Left colon (tissue), 2 donors: ENCODE measurements at regions not wholly inside any gene's neighbourhood (a gene's known extent, or its start where the extent isn't known, plus 50 kb on each side); places are given as distances from the start of the nearest gene placed in this dataset.

Experiments
- ATAC-seq: fragments of 200-7000 bp; cut with Tn5 transposase; one replicate; pipeline ENCODE4 v1.9.1; 2020; ENCODE audit warnings: mild to moderate bottlenecking, moderate library complexity
- DNase-seq, 2 donors: peaks; one replicate each; pipeline ENCODE4 v3.0.0-alpha.2; 2020
- intact Hi-C, 2 donors: fragments of 100-400 bp; cut with DNase I in 1 of 2; cut with micrococcal nuclease in 1 of 2; formaldehyde crosslinking; loops; one replicate each; pipeline versions ENCODE4 v1.11.2 to v1.14.0; 2022; cut with DNase I, micrococcal nuclease
- donor health status: DM: no; HTN: no; CAD: no.
- donor health status: DM: yes; HTN: yes; CAD: no.

DNA sequence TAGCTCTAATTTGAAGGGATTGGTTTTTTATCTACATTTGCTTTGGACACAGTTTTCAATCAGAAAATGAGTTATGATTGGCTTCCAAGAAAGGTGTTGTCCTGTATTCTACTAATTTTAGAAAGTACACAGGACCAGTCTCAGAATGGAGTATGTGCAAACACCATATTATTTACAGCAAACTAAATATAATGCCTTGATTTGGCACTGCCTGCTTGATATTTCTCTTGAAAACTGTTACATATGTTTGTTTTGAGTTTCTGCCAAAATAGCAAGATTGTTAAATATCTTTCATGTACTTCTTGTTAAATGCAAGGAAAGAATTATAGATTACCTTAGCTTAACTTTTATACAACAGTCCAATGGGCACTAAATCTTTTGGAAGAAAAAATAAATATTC is 694.9 kb downstream of the KCNJ3 start:
- intact Hi-C loops, result no loop called here
- no peak for DNase-seq
- no peak for ATAC-seq

DNA sequence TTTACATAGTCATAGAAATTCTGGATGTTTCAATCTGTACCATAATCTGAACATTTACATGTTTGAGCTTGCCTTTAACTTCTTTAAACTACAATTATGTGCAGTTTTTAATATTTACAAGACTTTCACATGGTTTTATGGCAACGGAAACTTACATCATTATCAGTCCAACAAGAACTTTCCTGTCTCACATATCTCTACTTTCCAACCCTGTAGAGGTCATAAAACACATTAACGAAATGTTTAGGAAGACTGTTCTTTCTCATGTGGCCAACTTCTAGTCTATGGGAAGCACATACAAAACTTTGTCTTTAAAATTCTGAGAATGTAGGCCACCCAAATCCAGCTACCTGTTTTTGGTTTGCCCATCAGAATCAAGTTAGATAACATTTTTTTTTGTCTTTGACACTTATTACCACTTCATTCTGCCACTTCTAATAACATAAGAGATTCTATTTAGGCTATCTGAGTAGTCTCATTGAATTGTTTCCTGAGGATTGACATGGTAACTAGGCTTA is 693.2 kb downstream of the KCNJ3 start:
- DNase-seq, result no peak
- intact Hi-C loops, result no loop called here
- no peak for ATAC-seq

DNA sequence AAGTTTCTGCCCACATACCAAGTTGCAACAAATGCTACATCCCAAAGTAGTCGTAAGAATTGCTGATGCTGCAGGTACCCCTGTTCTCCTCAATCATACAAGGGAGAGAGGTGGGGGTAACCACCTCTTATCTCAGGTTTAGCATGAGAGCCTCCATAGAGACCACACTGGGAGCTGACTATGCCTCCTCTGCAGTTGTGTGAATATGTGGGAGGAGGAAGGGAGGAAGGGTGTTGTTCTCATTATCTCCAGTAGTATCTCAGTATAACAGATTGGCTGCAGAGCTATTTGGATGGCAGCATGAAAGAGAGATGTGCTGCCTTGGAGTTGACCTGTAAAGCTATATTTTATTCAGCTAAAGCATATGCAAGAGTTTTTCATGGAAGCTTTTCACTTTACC is 690.7 kb downstream of the KCNJ3 start:
- no peak for ATAC-seq
- intact Hi-C loops, result no loop called here
- DNase-seq, result no peak

DNA sequence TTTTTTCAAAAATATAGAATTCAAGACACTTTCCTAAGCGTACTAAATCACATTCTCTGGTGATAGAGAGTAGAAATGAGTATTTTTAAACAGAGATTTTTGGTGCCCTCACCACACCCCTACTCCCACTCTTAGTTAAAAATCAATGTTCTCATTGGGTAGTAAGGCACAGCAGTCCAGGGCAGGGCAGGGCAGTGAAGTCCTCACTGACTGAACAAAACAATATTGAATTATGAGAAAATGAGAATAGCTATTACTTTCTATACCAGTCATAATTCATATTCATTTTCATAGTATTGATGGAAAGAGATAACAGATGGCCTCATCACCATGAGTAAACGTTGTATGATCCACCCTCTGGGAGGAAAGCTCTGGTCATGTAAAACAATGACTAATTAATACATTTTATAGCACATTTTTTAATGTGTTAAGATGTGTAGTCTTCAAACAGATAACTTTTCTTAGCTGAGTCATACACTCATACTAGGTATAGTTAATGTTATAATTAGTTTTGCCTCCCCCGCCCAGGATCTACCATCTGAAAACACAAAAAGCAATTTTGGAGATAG is 686.1 kb downstream of the KCNJ3 start:
- intact Hi-C loops, result no loop called here
- DNase-seq (no peak), ATAC-seq (no peak)

DNA sequence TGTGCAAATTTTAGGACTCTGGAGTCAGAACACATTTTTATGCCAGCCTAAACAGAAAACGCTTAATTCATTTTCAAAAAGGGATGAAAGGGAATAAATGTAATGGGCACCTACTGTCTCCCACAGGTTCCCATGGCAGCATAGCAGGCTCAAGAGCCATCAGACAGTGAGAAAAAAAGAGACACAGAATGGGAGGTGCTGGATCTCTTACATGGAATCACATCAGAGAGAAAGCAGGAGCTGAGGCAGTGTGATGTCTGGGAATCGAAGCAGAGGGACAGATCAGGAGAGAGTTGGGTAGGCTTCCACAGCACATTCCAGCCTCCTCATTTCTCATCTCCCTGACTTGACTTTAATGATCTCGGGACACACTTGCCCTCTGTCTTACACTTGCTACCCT is 684.3 kb downstream of the KCNJ3 start:
- ATAC-seq, result no peak
- intact Hi-C loops, result no loop called here
- no peak for DNase-seq

DNA sequence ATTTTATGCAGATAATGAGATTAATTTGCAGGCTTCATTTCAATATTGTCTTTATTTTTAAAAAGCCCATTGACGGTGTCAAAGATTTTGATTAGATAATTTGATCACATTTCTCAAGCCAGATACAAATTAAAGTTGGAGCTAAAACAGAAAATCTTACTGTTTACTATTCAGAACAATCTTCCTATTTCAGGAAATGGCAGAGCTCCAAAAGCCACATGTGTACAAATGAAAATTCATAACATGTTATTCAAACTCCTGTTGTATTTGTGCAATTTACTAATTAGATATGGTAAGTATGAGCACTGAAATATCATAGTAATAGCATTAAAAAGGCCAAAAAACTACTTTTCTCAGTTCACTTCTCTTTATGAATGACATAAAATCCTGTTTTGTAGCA is 682.9 kb downstream of the KCNJ3 start:
- DNase-seq (no peak), ATAC-seq (no peak)
- intact Hi-C loops, result no loop called here

DNA sequence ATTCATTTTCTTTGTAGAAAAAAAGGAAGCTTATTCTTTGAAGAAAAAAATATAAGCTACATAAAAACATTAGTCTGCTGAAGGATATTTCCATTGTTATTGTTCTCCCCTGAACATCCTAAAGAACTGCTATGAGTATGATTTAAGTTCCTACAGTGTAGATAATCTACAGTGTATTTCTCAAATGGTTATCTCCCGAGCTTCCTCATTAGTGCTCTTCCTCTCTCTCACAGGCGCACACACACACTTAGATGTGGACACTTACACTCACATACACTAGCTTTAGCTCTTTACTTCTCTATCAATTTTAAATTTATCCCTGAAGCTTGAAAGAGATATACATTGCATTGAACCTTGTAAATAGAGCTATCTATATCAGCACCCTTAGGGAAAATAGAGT is 681.0 kb downstream of the KCNJ3 start:
- no peak for ATAC-seq
- intact Hi-C loops, result loop anchor here in 1 of 2 donors (10.0 kb wide), 1 partner anchor 1815 kb away; no protein-coding TSS in a partner anchor
- no peak for DNase-seq

DNA sequence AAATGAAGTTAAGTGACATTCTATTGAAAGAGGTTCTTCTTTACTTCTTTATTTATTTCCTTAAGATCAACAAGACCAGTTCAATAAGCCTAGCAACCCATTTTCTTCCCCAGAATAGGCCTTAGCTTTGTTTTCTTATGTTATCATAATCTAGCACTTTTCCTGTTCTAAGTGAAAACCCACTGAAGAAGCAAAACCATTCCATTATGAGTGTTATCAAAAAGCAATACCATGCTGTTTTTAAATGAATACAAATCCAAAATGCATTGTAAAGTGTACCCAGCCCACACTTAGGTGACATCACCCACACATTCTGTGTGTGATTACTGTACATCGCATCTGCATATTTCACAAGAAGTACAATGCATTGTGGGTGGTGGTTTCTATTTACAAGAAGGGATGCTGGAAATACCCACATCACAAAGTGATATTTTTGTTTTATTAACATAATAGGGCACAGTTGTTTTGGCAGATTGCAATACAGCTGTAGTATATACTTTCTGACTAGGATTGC is 679.5 kb downstream of the KCNJ3 start:
- no peak for DNase-seq
- no peak for ATAC-seq
- intact Hi-C loops, result loop anchor here in 1 of 2 donors (10.0 kb wide), 1 partner anchor 1817 kb away; no protein-coding TSS in a partner anchor

DNA sequence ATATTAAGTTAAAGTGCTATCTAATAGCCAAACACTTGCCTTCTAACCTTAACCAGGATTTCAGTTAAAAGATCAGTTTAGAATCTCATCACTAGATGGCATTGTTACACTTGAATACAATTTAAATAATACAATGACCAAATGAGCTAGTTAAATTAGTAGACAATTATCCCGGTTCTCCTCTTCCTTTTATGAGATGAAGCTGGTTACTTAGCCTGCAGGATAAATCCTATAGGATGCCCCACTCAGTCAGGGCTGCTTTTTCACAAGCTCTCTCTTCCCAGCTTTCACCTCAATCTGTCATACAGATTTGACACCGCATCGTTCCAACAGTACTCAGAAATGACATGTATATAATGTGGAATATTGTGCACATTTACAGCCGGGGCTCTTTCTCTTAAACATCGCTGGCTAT is 678.8 kb downstream of the KCNJ3 start:
- intact Hi-C loops, result loop anchor here in 1 of 2 donors (10.0 kb wide), 1 partner anchor 1818 kb away; no protein-coding TSS in a partner anchor
- no peak for DNase-seq
- ATAC-seq, result no peak

DNA sequence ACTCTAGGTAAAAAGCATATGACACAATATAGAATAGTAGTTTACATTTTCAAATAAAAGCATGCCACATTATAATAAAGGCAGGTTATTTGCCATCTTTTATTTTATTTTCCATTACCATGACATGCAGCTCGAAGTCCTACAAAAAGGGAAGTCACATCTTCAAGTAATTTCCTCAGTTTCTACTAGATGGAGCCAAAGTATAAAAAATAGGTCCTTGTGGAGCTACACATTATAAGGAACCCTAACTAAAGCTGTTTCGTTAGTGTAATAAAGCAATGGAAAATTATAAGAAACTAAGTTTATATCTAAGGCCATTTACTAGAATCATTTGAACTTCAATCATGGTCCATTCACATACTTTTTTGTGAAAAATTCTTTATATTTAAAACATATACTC is 674.5 kb downstream of the KCNJ3 start:
- ATAC-seq (no peak), DNase-seq (no peak)
- intact Hi-C loops, result loop anchor here in 1 of 2 donors (10.0 kb wide), 1 partner anchor 1822 kb away; no protein-coding TSS in a partner anchor

DNA sequence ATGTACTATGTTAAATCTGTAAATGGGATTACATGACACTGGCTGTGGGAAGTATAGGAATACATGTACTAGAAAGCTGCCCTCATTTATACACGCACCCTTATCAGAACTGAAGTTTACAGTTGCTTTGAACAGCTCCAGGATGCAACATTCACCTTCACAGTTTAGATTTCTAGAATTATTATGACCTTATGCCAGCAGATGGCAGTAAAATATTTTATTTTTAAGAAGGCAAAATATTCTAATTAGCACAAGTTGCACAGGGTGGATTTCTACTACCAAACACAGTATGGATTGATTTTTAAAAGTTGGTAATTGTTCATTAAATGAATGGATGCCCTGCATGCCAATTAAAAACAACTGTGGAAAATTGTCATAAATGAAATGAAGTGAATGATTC is 670.4 kb downstream of the KCNJ3 start:
- DNase-seq, result no peak
- intact Hi-C loops, result no loop called here
- no peak for ATAC-seq

DNA sequence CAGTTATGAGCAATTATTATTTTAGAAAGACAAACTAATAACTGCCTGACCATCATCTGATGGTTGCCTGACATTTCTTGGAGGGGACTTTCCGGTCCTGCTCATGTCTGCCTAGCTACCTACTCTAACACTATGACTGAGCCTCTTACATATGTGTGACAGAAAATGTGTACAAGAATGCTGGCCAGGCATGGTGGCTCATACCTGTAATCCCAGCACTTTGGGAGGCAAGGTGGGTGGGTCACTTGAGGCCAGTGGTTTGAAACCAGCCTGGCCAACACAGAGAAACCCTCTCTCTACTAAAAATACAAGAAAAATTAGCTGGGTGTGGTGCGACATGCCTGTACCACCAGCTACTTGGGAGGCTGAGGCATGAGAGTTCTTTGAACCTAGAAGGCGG is 666.3 kb downstream of the KCNJ3 start:
- DNase-seq, result no peak
- no peak for ATAC-seq
- intact Hi-C loops, result no loop called here

DNA sequence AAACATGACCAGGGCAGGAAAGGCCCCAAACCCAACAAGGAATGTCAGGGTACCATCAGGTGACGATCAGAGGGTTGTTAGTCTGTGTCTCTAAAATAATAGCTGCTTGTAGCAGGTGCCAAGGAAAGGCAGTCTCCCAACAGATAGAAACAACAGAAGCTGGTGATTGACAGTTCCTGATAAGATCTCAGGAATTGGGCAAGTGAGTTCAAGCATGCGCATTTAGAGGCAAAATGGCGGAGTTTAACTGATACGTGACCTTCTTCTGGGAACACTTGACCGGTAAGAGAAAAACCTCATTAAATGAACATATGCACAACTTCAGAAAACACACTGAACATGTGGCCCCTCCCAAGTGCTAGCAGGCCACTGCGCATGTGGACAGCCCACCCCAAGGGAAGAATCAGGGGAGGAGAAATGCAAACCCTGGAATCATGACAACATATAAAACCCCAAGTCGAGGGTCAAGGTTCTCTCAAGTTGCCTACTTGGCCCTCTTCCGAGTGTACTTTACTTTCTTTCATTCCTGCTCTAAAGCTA is 664.9 kb downstream of the KCNJ3 start:
- intact Hi-C loops, result no loop called here
- ATAC-seq (no peak), DNase-seq (no peak)

DNA sequence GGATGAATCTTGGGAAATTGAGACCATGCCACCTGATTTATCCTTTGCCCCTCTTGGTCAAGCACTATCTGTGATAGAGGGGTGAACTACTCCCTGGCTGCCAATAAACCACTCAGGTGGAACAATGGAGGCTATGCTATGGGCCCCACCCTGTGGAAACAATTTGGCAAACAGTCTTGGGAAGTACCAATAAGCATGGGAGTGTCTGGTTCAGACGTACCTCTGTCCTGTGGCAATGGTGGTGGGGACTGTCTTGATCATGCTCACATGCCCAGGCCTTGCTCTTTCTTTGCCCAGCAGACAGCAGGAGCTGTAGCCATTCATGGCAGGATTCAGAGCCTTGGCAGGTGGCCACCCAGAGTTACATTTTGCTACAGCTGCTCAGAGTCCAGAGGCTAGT is 658.7 kb downstream of the KCNJ3 start:
- intact Hi-C loops, result no loop called here
- ATAC-seq (no peak), DNase-seq (no peak)

DNA sequence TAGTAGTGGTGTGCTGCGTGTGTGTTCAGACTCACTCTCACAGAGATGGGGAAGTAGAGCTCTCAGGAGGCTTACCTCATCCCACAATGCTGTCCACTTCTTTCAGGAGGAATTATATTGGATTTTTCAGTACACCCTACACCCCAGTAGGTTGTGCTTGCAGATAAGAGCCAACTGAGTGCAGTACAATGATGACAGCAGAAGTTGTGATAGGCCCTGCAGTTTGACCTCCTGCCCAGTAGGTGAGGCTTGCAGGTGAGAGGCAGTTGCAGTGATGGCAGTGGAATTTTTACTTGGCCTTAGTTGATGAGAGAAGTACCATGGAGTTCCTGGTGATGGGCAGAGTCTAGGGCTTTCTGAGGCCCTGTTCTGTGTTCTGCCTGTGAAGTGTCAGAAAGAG is 657.8 kb downstream of the KCNJ3 start:
- intact Hi-C loops, result no loop called here
- DNase-seq (no peak), ATAC-seq (no peak)

DNA sequence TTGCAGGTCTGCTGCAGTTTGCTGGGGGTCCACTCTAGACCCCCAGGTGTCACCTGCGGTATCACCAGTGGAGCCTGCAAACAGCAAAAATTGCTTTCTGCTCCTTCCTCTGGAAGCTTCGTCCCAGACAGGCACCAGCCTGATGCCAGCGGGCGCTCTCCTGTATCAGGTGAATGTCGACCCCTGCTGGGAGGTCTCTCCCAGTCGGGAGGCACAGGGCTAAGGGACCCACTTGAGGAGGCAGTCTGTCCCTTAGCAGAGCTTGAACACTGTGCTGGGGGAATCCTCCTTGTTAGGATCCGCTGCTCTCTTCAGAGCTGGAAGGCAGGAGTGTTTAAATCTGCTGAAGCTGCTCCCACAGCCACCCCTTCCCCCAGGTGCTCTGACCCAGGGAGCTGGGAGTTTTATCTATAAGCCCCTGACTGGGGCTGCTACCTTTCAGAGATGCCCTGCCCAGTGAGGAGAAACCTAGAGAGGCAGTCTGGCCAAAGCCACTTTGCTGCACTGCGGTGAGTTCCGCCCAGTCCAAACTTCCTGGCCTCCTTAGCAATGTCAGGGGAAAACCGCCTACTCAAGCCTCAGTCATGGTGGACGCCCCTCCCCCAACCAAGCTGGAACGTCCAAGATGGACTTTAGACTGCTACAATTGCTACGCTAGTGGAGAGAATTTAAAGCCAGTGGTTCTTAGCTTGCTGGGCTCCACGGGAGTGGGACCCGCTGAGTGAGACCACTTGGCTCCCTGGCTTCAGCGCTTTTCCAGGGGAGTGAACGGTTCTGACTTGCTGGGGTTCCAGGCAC is 652.5 kb downstream of the KCNJ3 start:
- ATAC-seq (no peak), DNase-seq (no peak)
- intact Hi-C loops, result no loop called here

DNA sequence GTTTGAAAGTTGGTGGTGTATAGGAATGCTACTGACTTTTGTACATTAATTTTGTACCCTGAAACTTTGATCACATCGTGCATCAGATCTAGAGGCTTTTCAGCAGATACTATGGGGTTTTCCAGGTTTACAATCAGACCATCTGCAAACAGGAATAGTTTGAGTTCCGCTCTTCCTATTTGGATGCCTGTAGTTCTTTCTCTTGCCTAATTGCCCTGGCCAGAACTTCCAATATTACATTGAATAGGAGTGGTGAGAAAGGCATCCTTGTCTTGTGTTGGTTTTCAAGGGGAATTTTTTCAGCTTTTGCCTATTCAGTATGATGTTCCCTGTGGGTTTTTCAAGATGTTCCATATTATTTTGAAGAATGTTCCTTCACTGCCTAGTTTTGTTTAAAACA is 633.5 kb downstream of the KCNJ3 start:
- no peak for ATAC-seq
- DNase-seq, result no peak
- intact Hi-C loops, result no loop called here

DNA sequence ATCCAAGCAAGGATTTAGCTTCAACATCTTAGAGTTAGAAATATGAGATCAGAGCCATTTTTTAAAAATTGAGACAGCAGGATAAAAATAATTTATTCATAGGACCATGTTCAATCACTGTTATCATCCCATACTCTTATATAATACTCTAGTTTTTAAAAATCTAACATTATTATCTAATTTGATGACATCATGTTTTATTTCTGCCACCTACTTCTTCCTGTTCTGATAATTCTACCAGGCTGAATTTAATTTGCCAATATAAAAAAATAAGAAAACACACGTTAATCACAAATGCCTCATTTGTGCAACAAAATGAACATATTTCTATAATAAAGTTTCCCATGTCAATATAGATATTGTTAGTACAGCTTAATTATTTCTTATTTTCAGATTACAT is 621.7 kb downstream of the KCNJ3 start:
- ATAC-seq (no peak), DNase-seq (no peak)
- intact Hi-C loops, result no loop called here

DNA sequence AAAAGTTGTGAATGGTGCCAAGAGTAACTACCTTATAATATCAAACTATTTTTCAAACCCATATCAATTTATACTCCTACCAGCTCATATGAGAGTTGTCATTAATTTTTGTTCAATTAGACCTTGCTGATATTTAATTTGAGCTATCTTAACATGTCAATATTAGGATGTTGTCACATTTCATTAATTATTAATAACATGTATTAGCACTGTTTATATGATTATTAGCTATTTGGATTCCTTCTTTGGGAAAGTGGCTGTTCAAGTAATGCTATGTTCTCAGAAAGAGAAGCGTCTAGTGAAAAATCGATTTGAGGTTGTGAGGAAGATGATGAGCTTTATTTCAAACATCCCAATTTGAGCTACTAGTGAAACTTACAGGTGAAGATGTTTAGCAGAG is 620.2 kb downstream of the KCNJ3 start:
- intact Hi-C loops, result loop anchor here in 1 of 2 donors (10.0 kb wide), 1 partner anchor 694 kb away; no protein-coding TSS in a partner anchor
- ATAC-seq (no peak), DNase-seq (no peak)

DNA sequence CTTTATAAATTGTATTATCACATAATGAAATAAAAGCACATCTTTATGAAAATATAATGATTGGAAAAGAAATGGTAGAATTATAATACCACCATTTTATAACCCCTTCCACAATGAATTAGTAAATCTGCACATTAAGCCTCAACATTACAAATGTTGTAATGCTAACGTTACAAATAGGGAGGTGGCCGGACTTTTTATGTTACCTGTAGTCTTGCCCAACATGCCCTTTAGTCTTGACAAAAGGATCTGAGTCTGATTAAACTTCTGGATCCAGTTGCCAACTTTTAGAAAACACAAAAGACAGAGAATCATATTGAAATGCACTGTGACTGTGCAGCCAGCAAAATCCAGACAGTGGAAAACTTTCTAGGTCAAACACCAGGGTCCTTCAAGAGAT is 617.3 kb downstream of the KCNJ3 start:
- DNase-seq (no peak), ATAC-seq (no peak)
- intact Hi-C loops, result loop anchor here in 1 of 2 donors (10.0 kb wide), 1 partner anchor 691 kb away; no protein-coding TSS in a partner anchor
